CD14-positive monocyte (primary cell): ENCODE measurements at regions not wholly inside any gene's neighbourhood (a gene's known extent, or its start where the extent isn't known, plus 50 kb on each side); places are given as distances from the start of the nearest gene placed in this dataset.

Experiments used
- DNase-seq, 3 donors: peaks; one replicate each; pipeline ENCODE4 v3.0.0-alpha.2; 2011 to 2022
- H2AFZ ChIP-seq: 2 replicates; pipeline ENCODE4 v1.6.0; 2012; ENCODE audit warnings: mild to moderate bottlenecking, low read depth, low read length, inconsistent platforms; ENCODE audit not compliant: insufficient read depth, poor library complexity, severe bottlenecking
- H3K27ac ChIP-seq, 2 donors: 1 replicate in 1 of 2; 2 replicates in 1 of 2; pipeline ENCODE4 v1.5.1; 2012 to 2013; ENCODE audit warnings: low read length in 2 of 2, control low read depth in 1 of 2, inconsistent platforms in 1 of 2, low read depth in 1 of 2, mild to moderate bottlenecking in 1 of 2
- H3K27me3 ChIP-seq, 2 donors: one replicate each; pipeline versions ENCODE4 v1.6.0 to v1.6.1; 2011 to 2013; ENCODE audit warnings: low read length in 2 of 2; ENCODE audit not compliant: control insufficient read depth in 2 of 2, insufficient read depth in 2 of 2
- H3K36me3 ChIP-seq, 2 donors: replicated peaks in 1 of 2; 1 replicate in 1 of 2; 2 replicates in 1 of 2; pipeline versions ENCODE4 v1.5.1 to v1.6.1; 2012 to 2013; ENCODE audit warnings: low read length in 2 of 2, control low read depth in 1 of 2, inconsistent platforms in 1 of 2, mild to moderate bottlenecking in 1 of 2; ENCODE audit not compliant: insufficient read depth in 2 of 2, control insufficient read depth in 1 of 2
- H3K4me1 ChIP-seq, 2 donors: 1 replicate in 1 of 2; 2 replicates in 1 of 2; pipeline versions ENCODE4 v1.5.1 to v1.6.1; 2012 to 2013; ENCODE audit warnings: low read length in 2 of 2, control low read depth in 1 of 2, inconsistent platforms in 1 of 2, mild to moderate bottlenecking in 1 of 2, moderate library complexity in 1 of 2; ENCODE audit not compliant: insufficient read depth in 2 of 2, control insufficient read depth in 1 of 2
- H3K4me2 ChIP-seq: replicated peaks from 2 replicates; pipeline ENCODE3; 2012; ENCODE audit warnings: low read length, moderate library complexity, mild to moderate bottlenecking; ENCODE audit not compliant: poor library complexity, severe bottlenecking; ENCODE audit errors: extremely low read depth
- H3K4me3 ChIP-seq, 3 experiments: fragments of 200-600 bp in 1 of 3; sonication (generic) in 1 of 3; replicated peaks in 1 of 3; 1 replicate in 2 of 3; 2 replicates in 1 of 3; pipeline ENCODE4 v1.5.1; 2011 to 2013; ENCODE audit warnings: low read length in 3 of 3, mild to moderate bottlenecking in 3 of 3, control low read depth in 2 of 3, low read depth in 2 of 3, inconsistent platforms in 1 of 3, moderate library complexity in 1 of 3
- H3K79me2 ChIP-seq: 2 replicates; pipeline ENCODE4 v1.6.0; 2012; ENCODE audit warnings: mild to moderate bottlenecking, control low read depth, inconsistent platforms, low read length, moderate library complexity; ENCODE audit not compliant: insufficient read depth
- H3K9ac ChIP-seq: 2 replicates; pipeline ENCODE4 v1.6.0; 2017; ENCODE audit warnings: low read length, mild to moderate bottlenecking; ENCODE audit not compliant: insufficient read depth, poor library complexity, severe bottlenecking
- H3K9me3 ChIP-seq, 2 donors: replicated peaks in 1 of 2; 1 replicate in 1 of 2; 2 replicates in 1 of 2; pipeline versions ENCODE4 v1.5.1 to v1.6.1; 2012 to 2013; ENCODE audit warnings: low read length in 2 of 2, control low read depth in 1 of 2; ENCODE audit not compliant: control insufficient read depth in 1 of 2, insufficient read depth in 1 of 2
- H4K20me1 ChIP-seq: 2 replicates; pipeline ENCODE4 v1.6.0; 2012; ENCODE audit warnings: mild to moderate bottlenecking, low read length, control low read depth, moderate library complexity; ENCODE audit not compliant: insufficient read depth
- H3K27ac Mint-ChIP-seq, 7 donors: one replicate each; pipeline ENCODE4 v1.8.0; 2020; ENCODE audit warnings: mild to moderate bottlenecking in 7 of 7, mixed read lengths in 7 of 7, moderate library complexity in 6 of 7, inconsistent platforms in 2 of 7
- H3K27me3 Mint-ChIP-seq, 3 donors: one replicate each; pipeline ENCODE4 v1.8.0; 2021 to 2022; ENCODE audit warnings: low read depth in 3 of 3, mild to moderate bottlenecking in 3 of 3, mixed read lengths in 3 of 3, moderate library complexity in 3 of 3, inconsistent platforms in 1 of 3
- H3K36me3 Mint-ChIP-seq, 2 donors: one replicate each; pipeline ENCODE4 v1.8.0; 2020; ENCODE audit warnings: mixed read lengths in 2 of 2, inconsistent platforms in 1 of 2, mild to moderate bottlenecking in 1 of 2
- H3K4me1 Mint-ChIP-seq: one replicate; pipeline ENCODE4 v1.8.0; 2020; ENCODE audit warnings: mild to moderate bottlenecking, mixed read lengths
- H3K4me3 Mint-ChIP-seq, 2 donors: one replicate each; pipeline ENCODE4 v1.8.0; 2020; ENCODE audit warnings: mild to moderate bottlenecking in 2 of 2, mixed read lengths in 2 of 2, moderate library complexity in 1 of 2
- H3K9me3 Mint-ChIP-seq, 7 donors: one replicate each; pipeline ENCODE4 v1.8.0; 2020 to 2022; ENCODE audit warnings: mixed read lengths in 7 of 7, mild to moderate bottlenecking in 6 of 7, moderate library complexity in 6 of 7, inconsistent platforms in 2 of 7
- CTCF ChIP-seq: fragments of 200-600 bp; IDR thresholded peaks from one replicate; pipeline ENCODE4 v1.8.0; 2022; ENCODE audit warnings: antibody characterized with exemption, mild to moderate bottlenecking
- WGBS: methylation state at CpG from one replicate; pipeline ENCODE4 v1.1.5; 2013; ENCODE audit warnings: missing lambda C conversion rate; ENCODE audit not compliant: insufficient coverage; 5-methylcytosine and 5-hydroxymethylcytosine counted together
- intact Hi-C, 2 donors: fragments of 100-400 bp; cut with micrococcal nuclease; formaldehyde crosslinking; loops; one replicate each; pipeline versions ENCODE4 v1.15.0 to v1.15.1; 2023

GRCh38 chr10:104510644-104511043 is 130.4 kb upstream of the SORCS3 start:
- intact Hi-C loops: no loop called here
- Histone ChIP-seq H3K4me3 (no peak overlapping the region), H3K27me3 (no peaks in the 10 kb centered on the region), H4K20me1 (no peaks in the 10 kb centered on the region), H3K9ac (no peak overlapping the region), H3K79me2 (no peaks in the 10 kb centered on the region), H3K4me1 (no peaks in the 10 kb centered on the region), H3K9me3 (no peaks in the 10 kb centered on the region), H3K4me2 (no peak overlapping the region), H2AFZ (no peak overlapping the region), H3K27ac (no peak overlapping the region), H3K36me3 (no peaks in the 10 kb centered on the region)
- DNase-seq: no peak
- peaks cover 9% of the 10 kb centered on the region for H3K4me1 Mint-ChIP-seq
- no CpG with 5 or more reads among the region's 2 CpGs for WGBS
- no peak overlapping the region for H3K27ac Mint-ChIP-seq
- H3K36me3 Mint-ChIP-seq: no peaks in the 10 kb centered on the region
- H3K27me3 Mint-ChIP-seq: peaks cover 4% of the 10 kb centered on the region in 3 donors
- TF ChIP-seq CTCF: no peak
- no peaks in the 10 kb centered on the region for H3K9me3 Mint-ChIP-seq
- H3K4me3 Mint-ChIP-seq: no peak overlapping the region

DNA sequence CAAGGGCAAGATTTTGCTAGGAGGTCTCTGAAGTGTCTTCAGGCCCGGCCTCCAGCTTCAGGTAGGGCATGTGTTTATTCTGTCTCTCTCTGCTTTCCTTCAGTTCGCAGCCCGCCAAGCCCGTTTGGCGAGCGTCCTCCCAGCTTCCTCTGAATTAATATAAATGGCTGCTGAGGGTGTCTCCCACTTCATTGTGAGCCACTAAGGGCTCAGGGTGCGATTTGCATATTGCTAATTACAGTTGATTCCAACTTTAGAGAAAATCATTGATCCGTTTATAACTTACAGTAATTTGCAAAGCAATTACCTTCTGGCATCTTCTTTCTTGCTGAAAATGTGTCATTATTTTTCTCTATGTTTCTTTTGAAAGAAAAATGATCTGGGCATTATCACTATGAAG is 128.3 kb upstream of the SORCS3 start:
- DNase-seq: no peak
- intact Hi-C loops: no loop called here
- Histone ChIP-seq H3K27ac (no peak overlapping the region), H3K9ac (no peak overlapping the region), H3K4me1 (no peaks in the 10 kb centered on the region), H3K9me3 (no peaks in the 10 kb centered on the region), H3K36me3 (no peaks in the 10 kb centered on the region), H3K27me3 (no peaks in the 10 kb centered on the region), H3K79me2 (no peaks in the 10 kb centered on the region), H4K20me1 (no peaks in the 10 kb centered on the region), H3K4me2 (no peak overlapping the region), H3K4me3 (no peak overlapping the region), H2AFZ (no peak overlapping the region)
- H3K27ac Mint-ChIP-seq: no peak overlapping the region
- 86% methylated on average over 1 of the region's 8 CpGs for WGBS
- H3K9me3 Mint-ChIP-seq: no peaks in the 10 kb centered on the region
- no peak overlapping the region for H3K4me3 Mint-ChIP-seq
- no peak for TF ChIP-seq CTCF
- H3K36me3 Mint-ChIP-seq: no peaks in the 10 kb centered on the region
- H3K27me3 Mint-ChIP-seq: peaks cover 2 to 6% (median 3%) of the 10 kb centered on the region in 3 donors
- H3K4me1 Mint-ChIP-seq: peaks cover 6% of the 10 kb centered on the region
